HL-60/S4 (cell line): ENCODE measurements at regions not wholly inside any gene's neighbourhood (a gene's known extent, or its start where the extent isn't known, plus 50 kb on each side); places are given as distances from the start of the nearest gene placed in this dataset.
"Not testable (repeated sequence)": the region's sequence is repeated elsewhere in the genome, so short reads cannot be mapped to it uniquely, and the experiment has no call there.

Source experiments
- in situ Hi-C: fragments of 300-500 bp; cut with MboI; formaldehyde crosslinking; loops from 2 replicates; pipeline ENCODE4 v1.14.3; 2022; ENCODE audit warnings: low sequenced_read_pairs

DNA sequence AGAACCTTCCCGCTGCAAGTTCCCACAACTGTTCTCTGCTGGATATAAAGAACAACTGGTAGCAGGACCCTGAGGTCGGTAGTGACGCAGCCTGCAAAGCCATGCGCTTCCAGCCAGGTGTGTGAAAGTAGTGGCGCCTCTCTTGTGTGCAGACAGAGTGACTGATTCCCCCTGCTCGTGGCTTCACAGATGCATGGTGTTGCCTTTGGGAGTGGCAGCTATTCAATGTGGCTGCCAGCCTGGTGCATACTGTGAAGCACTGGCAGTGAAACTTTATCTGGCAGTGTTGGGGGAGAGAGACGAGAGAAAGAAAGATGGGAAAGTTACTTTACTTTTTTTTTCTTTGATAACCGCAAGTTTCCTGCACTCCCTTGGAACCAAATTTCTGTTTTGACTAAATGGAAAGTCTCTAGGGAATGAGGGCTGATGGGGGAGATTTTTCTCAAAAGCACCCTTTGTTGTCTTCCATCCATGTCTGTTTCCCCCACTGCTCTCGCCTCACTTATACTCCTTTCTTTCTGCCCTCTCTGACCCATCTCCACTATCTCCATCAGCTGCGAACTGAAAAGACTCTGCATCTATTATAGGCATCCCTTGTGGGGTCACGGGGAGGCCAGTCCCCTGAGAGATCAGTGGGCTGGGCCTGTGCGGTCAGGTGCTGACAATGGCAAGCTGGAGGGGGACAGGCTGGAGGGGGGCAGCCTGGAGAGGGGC is 90.0 kb upstream of the TNP1 start:
- in situ Hi-C loops: no loop called here

DNA sequence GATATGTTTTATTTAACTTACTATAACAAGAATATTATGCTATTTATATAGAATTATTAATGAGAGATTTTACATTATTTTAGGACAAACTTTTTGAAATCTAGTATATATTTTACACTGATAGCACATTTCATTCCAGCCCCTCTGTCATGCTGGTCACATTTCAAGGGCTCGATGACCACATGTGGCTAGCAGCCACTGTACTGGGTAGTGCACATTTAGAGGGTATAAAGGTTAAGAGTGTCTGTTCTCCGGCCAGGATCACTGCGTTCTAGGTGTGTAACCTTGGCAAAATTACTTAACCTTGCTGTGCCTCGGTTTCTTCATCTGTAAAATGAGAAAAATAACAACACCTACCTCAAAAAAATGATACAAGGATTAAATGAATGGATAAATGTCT is 87.2 kb upstream of the TNP1 start:
- in situ Hi-C loops: no loop called here

DNA sequence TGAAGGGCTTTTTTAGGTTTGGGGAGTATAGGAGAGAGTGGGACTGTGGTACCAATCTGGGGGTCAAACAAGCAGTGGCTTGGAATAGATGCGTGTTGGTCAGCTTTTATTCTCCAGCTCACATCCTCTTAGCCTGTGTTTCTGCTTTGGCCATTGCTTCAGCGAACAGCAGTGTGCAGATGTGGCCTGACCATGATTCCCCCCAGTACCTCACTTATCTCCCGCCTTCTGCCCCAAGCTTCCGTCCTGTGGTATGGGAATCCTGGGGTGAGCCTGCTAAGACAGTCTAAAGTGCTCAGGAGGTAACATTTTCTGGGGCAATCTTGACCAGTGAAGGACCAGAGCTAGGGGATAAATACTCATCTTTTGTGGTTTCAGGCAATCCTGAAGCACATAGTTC is 84.9 kb upstream of the TNP1 start:
- in situ Hi-C loops: no loop called here

DNA sequence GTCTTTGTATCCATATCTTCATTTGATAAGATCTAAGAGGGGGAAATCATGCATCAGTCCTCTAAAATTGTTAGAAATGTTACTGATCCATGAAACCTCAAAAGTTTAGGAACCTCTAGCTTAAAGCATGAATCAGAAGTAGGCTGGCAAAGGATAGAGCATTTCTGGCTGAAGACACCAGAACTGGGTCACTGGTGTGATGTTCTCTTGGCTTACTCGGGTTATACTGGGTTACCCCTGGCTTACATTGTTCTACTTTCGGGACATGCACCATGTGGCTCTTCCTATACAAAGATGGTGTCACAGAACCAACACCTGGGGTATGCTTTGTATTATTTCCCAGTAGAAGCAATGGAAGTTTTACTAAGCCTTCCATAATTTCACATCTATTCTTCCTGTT is 83.2 kb upstream of the TNP1 start:
- in situ Hi-C loops: no loop called here

DNA sequence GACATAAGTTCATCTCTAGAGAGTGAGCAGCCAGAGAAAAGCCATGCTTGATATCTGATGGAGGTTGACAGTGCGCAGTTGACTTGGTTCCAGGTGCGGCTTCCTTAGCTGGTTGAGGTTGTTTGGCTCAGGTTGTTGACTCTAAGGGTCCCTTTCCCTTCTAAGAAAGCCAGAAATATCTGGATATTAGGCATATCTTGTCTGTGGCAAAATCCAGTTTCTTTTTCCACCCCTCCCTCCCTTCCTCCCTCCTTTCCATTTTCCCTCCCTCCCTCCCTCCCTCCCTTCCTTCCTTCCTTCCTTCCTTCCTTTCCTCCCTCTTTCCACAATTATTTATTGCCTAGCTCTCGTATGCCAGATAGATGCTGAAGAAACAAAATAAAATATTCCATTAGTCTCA is 82.6 kb upstream of the TNP1 start:
- in situ Hi-C loops: no loop called here

DNA sequence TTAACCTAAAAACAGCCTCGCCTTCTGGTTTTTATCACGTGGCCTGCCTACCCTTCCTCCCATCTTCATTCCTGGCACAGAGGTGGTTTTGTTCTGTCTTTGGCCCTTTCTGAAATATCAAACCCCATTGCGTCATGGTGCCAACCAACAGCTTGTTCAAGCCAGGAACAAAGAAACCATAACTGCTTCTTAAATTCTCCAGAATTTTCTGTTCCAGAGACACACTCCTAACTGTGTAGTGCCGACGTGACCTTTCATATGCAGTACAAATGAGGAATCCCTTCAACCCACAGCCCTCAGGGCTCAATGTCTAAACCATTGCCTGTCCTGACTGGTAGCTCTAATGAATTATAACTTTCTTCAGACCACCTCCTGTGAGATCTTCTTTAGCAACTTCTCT is 82.2 kb upstream of the TNP1 start:
- in situ Hi-C loops: no loop called here

DNA sequence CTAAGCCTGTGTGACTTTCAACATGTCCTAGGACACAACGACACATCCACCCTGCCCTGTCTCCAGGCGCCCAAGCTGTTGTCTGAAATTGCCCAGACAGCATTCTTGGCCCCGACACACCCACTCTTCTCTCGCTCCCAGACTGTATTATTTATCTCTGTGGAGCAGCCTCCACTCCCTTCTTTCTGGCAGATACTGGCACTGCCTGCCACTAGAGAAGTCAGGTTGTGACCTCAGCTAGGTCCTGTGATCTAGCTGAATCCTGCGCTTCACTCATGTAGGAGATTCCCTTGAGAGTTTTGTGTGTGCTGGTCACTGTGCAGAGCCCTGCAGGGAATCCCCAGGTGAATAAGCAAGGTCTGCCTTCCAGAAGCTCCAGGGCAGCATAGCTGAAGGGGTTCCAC is 77.1 kb upstream of the TNP1 start:
- in situ Hi-C loops: no loop called here

DNA sequence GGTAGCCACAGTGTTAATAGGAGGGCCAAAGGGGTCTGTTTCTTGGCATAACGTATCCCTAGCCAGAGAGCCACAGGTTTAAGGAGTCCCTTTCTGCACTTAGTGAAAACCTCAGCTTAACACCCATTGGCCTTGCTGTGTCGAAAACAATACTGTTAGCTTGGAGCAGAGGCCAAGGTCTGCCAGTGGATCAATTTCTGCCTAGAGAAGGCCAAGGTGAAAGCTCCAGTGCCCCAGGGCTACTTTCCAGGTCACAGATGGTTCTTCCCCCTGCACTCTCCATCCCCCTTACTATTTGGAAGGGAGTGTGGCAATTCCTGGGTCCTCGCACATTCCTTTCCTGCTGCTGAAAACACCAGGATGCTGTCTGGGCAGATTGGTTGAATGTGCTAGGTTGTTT is 74.8 kb upstream of the TNP1 start:
- in situ Hi-C loops: no loop called here

DNA sequence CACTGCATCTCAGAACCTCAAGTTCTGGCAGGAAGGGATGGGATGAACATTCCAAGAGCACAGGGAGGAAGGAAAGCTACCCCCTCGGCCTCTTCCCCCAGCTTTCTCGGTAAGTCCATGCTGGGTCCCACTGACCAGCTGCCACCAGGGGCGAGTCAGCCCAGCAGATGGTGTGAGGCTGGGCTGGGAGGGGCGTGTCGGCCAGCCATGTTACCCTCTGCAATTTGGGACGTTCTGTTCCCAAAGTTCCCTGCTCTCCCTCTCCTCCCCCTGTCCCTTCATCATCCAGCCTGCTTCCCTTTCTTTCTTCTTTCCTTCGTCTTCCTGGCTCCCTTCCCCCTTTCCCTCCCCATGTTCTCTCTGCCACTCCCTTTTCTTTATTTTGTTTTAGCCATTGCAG is 74.3 kb upstream of the TNP1 start:
- in situ Hi-C loops: no loop called here

DNA sequence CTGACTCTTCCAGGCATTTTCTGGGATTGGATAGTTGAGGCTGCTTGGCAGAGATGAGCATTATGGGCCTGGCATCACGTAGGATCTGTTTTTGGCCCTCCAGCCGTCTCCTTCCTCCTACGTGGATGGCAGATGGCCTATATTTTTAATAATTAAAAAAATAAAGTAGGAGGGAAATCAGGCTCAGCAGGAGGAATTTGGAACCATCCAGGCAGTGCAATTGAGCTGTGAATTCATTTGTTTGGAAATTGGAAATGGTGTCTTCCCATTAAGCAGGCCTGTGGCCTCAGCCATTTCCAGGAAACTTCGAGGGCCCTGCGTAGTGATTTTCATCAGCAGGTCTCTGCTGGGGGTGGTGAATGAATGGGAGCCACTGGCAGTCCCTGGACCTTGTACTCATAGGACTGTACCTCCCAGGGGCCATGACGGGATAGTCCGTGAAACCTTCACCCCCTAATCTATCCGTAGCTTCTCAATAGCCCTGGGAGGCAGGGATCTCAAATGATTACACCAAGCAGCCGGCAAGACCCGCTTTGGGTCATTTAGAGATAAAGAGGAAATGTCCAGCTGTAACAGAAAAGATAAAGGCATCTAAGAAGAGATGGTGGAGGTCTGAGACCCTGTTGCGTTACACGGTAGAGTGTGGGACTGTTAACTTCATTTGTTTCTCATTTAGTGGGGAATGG is 73.1 kb upstream of the TNP1 start:
- in situ Hi-C loops: no loop called here

DNA sequence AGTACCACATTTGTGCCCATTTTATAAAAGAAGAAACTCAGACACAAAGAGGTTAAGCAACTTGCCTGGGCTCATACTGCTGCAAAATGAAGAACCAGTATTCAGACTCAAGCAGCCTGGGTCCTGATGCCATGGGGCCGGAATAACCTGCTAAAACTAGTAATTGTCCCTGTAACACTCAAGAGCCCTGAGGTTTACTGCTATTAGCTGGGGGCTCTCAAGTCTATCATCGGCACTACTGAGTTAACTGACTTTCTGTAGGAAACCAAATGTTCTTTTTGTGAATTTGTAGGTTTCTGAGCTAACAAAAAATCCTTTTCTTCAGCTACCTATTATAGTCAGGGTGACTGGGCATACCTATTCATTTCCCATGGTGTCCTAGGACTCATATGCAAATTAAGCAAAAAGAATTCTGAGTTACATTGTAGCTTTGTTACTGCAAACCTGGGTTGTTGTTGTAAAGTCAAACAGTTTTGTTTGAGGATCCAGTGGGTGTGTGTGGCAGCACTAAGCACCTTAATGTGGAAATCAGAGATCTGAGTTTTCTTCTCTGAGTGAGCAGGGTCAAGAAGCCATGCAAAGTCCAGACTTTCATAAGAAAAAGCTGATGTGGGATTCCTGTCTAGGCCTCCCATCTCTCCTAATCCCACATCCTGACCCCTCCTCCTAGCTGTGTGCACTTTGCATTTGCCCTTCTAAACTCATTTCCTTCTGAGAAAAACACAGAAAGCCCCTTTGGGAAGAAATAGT is 72.4 kb upstream of the TNP1 start:
- in situ Hi-C loops: no loop called here

DNA sequence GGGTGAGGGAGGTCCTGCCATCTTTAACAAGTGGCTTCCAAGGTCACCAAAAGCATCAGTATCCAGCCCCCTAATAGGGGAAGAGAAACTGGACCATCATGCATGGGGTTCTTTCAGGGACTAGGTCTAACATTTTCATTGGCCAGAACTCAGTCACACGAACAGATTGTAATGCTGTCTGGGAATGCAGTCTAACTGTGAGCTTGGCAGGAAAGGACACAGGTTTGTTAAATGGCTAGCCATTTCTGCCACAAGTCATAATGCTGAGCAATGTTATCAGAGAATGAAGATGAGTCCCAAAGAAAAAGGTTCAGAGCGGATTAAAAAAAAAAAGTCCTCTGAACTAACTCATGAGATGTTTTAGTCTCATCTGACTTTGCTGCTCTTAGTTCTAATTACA is 70.9 kb upstream of the TNP1 start:
- in situ Hi-C loops: no loop called here

DNA sequence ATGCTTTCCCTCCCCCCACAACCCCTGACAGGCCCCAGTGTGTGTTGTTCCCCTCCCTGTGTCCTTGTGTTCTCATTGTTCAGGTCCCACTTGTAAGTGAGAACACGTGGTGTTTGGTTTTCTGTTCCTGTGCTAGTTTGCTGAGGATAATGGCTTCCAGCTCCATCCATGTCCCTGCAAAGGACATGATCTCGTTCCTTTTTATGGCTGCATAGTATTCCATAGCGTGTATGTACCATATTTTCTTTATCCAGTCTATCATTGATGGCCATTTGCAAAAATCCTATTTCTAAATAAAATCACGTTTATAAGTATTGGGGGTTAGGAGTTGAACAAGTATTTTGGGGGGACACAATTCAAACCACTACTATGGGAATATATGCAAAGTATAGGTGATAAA is 69.5 kb upstream of the TNP1 start:
- in situ Hi-C loops: not testable (repeated sequence)

DNA sequence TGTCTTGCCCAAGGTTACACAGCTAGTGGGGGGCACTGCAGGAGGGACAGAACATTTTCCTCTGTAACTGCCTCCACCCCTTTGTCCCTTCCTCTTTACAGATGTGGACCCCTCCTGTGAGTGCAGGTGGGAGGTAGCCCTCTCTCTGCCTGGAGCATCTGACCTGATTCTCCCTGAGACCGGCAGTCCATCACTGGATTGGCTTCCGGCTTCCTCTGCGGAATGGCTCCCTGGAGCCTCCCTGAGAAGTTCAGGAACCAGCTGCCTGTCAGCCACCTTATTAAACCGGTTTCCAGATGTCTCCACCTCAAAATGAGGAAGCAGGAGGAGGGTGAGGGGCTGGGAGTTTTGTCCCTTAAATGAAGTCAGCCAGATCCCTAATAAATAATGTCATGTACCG is 67.3 kb upstream of the TNP1 start:
- in situ Hi-C loops: no loop called here

DNA sequence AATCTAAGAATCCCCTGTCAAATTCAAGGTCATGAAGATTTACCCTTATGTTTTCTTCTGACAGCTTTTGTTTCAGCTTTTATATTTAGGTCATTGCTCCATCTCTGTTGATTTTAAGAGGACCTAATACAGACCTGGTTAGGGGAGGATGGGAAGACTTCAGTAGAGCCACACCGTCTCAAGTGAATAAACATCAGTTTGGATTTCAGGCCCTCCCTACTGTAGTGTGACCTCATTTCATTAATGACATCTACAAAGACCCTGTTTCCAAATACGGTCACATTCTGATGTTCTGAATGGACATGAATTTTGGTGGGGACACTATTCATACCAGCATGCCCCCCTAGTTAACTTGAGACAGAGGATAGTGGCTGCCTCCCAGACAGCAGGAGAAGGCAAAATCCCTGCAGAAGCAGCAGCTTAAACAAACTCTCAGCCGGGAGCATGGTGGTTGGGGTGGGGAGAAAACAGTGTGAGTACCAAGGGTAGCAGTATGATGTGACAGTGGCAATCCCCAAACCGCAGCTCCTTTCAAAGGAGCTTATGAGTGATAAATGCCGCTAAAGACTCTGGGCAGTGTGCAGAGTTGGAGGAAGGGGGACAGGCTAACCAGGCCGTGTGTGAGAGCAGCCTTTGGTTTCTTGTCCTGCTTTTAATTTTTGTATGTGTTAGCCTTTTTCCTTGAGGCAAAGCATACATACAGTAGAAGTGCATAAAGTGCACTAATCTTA is 65.9 kb upstream of the TNP1 start:
- in situ Hi-C loops: no loop called here

DNA sequence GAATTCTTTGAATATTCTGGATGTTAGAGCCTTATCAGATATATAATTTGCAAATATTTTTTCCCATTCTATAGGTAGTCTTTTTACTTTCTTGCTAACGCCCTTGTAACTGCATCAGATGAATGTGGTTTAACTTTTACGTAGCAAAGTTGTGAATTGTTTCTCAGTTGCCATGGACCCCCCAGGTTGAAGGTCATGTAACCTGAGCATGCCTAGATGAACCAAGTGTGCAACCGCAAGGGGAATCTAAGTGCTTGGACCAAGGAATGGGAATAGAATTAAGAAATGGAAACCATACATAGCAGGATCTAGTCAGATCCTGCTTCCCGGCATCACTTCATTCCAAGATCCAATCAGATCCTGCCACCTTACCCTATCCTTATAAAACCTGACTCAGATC is 65.1 kb upstream of the TNP1 start:
- in situ Hi-C loops: no loop called here

DNA sequence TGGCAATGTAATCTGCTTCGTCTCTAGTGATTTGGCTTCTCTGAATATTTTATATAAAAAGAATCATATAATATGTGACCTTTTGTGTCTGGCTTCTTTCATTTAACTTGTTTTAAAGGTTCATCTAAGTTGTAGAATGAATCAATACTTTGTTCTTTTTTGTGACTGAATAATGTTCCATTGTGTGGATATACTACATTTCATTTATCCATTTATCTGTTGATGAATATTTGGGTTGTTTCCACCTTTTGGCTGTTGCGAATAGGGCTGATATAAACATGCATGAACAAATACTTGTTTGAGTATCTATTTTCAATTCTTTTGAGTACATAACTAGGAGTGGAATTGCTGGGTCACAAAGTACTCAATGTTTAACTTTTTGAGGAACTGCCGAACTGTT is 63.8 kb upstream of the TNP1 start:
- in situ Hi-C loops: no loop called here

DNA sequence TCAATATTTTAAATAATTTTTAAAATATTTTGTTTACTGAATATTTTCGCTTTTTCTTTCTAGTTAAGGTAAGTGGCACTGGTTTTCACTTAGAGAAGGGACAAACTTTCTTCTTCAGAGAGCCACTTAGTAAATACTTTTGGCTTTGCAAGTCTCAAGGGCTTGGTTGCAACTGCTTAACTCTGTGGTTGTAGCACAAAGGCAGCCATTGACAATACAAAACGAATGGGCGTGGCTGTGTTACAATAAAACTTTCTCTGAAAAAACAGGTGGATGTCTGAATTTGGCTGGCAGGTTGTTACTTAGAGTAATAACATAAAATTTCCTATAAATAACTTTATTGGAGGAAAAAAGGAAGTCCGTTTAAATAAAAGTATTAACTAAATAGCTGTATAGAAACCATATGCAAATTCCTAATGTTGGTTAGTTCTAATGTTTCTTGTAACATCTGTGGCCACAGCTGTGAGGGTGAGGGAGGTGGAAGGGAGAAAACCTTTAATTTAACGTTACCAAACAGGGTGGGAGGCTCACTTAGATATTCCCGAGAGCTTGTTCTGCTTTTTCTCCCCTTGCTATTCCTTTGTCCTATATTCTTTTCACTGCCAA is 62.4 kb upstream of the TNP1 start:
- in situ Hi-C loops: no loop called here

DNA sequence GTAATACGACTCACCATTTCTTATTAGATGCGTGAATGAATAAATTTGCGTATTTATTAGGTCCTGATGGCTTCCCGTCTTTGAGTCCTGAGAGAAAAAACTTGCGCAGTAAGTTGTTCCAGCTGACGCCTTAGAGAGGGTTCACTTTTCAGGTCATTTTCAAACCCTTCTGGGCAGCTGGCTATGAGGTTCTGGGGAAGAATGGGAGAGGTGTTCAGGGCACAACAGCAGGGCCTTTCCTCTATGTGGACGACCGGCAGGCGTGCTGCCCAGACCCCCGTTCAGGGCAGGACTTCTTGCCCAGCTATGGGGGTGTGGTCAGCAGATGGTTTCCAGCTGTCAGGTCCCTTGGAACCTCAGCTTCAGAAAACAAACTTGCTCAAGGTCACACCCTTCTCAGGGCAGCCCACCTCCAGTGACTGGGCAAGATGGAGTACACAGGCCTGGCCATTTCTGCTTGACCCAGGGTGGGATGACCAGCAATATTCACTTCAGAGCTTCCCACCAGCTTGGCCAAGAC is 61.1 kb upstream of the TNP1 start:
- in situ Hi-C loops: no loop called here

DNA sequence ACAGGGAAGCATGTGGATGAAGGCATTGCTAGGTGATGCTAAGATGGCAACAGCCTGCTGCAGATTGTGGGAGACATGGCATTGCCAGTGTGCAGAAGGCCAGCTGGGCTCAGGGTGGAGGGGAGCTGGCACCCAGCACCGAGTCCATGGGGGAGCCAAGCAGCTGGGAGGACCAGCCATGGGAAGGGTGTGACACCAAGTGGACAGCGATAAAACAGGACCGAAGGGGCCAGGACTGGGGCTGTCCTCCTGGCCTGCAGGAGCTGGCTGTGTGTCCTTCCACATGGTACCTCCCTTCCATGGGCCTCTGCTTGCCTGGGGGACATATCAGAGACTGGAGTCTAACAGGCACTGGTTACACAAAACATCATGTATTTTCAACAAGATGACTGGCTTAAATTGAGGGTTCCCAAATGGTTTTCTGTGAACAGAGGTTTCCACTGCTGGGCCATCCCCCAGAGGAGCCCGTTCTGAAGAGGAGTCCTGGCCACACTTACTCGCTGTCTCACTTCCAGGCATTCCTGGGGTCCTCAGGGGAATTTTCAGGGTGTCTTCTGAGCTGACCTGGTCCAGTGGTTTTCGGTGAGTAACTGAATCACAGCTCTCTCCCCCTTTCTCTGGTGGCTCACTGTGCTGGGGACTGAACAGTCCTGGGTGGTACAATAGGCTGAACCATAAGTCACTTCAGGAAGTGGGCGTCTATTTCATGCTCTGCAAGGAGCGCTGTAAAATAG is 60.4 kb upstream of the TNP1 start:
- in situ Hi-C loops: no loop called here
